ENCODE measurements at regions not wholly inside any gene's neighbourhood (a gene's known extent, or its start where the extent isn't known, plus 50 kb on each side); places are given as distances from the start of the nearest gene placed in this dataset.
A peak's percentile ranks its signal among the peaks of the same experiment; 100 is the strongest.

DNA sequence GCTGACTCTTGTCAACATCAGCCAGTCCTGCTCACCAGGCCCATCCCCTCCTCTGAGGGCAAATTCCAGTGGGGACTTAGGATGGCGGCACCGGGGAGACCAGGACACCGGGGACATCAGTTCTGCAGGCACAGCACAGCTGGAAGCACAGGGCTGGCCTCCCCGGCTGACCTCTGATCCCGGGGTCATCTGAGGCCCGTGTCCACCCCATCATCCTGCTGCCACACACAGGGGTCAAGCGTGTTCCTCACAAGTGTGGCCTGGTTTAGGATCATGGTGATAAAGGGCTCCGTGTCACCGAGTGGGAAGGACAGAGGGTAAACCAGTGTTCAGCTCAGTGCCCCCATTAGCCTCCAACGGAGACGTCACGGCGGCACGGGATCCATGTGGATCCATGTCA, 58.1 kb upstream of the CTDP1 start:
- TF ChIP-seq, protein P1, sequence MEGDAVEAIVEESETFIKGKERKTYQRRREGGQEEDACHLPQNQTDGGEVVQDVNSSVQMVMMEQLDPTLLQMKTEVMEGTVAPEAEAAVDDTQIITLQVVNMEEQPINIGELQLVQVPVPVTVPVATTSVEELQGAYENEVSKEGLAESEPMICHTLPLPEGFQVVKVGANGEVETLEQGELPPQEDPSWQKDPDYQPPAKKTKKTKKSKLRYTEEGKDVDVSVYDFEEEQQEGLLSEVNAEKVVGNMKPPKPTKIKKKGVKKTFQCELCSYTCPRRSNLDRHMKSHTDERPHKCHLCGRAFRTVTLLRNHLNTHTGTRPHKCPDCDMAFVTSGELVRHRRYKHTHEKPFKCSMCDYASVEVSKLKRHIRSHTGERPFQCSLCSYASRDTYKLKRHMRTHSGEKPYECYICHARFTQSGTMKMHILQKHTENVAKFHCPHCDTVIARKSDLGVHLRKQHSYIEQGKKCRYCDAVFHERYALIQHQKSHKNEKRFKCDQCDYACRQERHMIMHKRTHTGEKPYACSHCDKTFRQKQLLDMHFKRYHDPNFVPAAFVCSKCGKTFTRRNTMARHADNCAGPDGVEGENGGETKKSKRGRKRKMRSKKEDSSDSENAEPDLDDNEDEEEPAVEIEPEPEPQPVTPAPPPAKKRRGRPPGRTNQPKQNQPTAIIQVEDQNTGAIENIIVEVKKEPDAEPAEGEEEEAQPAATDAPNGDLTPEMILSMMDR (IDR thresholded peaks at IDR 0.05; ENCODE audit: borderline replicate concordance, extremely low read depth, insufficient read depth), result no peak
- peak in 1 of 5 donors; percentile 49 for DNase-seq
- H3K36me3 ChIP-seq (ENCODE audit: control insufficient read depth in 2 of 3, insufficient read depth in 3 of 3, low read length in 3 of 3), result no peaks in the 10 kb centered on the region
- no peak for FAIRE-seq
- no peak overlapping the region for H3K27ac ChIP-seq (ENCODE audit: low read depth in 2 of 2, low read length in 2 of 2)
- no peaks in the 10 kb centered on the region for H3K27me3 ChIP-seq (ENCODE audit: control insufficient read depth, insufficient read depth, low read length)
- no peaks in the 10 kb centered on the region for H3K4me1 ChIP-seq (ENCODE audit: control insufficient read depth in 2 of 3, insufficient read depth in 2 of 3, low read depth in 1 of 3, low read length in 3 of 3)
- no peak overlapping the region for H3K4me3 ChIP-seq (ENCODE audit: low read length in 3 of 3)
- intact Hi-C loops (cut with DNase I), result no loop called here
- no peak overlapping the region for H3K9ac ChIP-seq (ENCODE audit: low read length in 3 of 3)
- H3K9me3 ChIP-seq (ENCODE audit: control insufficient read depth in 2 of 3, insufficient read depth in 1 of 3, low read length in 3 of 3), result peaks cover 0 to 1% (median 0%) of the 10 kb centered on the region in 3 donors

DNA sequence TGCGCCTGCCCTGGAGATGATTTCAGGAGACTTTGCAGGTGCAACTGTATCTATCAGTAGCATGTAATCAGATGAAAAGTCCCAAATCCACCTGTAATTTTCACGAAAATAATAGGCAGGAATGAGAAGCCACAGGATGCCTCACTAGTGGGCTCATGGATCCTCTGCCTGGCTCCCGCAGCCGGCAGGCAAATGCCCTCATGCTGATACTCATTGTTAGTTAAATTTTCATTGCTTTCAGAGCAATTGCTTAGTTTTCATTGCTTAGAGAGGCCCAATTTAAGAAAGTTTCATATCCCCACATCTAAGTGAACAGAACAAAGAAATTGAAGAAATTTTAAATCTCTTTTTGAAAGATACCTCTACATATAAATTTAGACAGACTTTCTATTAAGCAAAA, 57.6 kb upstream of the CTDP1 start:
- Histone ChIP-seq H3K9ac (ENCODE audit: low read length in 3 of 3) (no peak overlapping the region), H3K9me3 (ENCODE audit: control insufficient read depth in 2 of 3, insufficient read depth in 1 of 3, low read length in 3 of 3) (peaks cover 0 to 1% (median 0%) of the 10 kb centered on the region in 3 donors), H3K36me3 (ENCODE audit: control insufficient read depth in 2 of 3, insufficient read depth in 3 of 3, low read length in 3 of 3) (no peaks in the 10 kb centered on the region), H3K27ac (ENCODE audit: low read depth in 2 of 2, low read length in 2 of 2) (no peak overlapping the region), H3K4me3 (ENCODE audit: low read length in 3 of 3) (no peak overlapping the region), H3K4me1 (ENCODE audit: control insufficient read depth in 2 of 3, insufficient read depth in 2 of 3, low read depth in 1 of 3, low read length in 3 of 3) (no peaks in the 10 kb centered on the region), H3K27me3 (ENCODE audit: control insufficient read depth, insufficient read depth, low read length) (no peaks in the 10 kb centered on the region)
- FAIRE-seq (no peak), DNase-seq (peak in 1 of 5 donors; percentile 8)
- intact Hi-C loops (cut with DNase I), result no loop called here
- TF ChIP-seq, protein P1 (IDR thresholded peaks at IDR 0.05; ENCODE audit: borderline replicate concordance, extremely low read depth, insufficient read depth), result no peak

DNA sequence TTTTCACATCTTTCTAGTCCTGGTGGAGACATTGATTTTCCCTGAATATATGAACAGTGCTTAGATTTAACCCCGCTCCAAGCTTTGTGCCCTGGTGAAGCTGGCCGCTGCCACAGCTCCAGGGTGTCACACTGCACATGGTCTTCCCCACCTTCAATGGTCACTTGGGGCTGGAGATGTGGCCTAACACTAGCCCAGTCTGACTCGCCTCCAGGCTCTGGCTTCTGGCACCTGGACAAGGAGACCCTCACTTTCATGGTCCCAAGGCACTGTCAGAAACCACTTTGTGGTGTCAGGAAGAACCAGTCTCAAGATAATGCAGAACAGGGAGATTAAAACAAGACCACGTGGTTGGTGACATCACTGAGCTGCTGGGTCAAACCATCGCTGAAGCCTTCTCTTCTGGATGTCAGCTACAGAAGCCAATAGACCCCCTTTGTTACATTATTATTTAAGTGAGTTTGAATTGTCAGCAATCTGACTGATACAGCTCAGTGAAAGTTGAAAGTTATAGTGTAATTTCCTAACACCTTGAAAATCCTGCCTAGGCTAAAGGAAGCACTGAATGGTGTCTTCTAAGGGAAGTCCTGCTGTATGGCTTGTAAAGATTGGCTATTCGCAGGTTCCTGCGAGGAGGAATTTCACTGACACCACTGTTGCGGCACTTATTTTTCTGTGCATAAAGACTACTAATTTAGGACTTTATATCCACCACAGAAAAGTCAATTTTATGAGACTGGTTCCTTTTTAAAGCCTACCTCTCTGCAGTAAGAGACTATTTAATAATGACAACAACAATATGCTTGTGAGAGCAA, 55.0 kb upstream of the CTDP1 start:
- H3K9ac ChIP-seq (ENCODE audit: low read length in 3 of 3), result no peak overlapping the region
- no peaks in the 10 kb centered on the region for H3K4me1 ChIP-seq (ENCODE audit: control insufficient read depth in 2 of 3, insufficient read depth in 2 of 3, low read depth in 1 of 3, low read length in 3 of 3)
- H3K36me3 ChIP-seq (ENCODE audit: control insufficient read depth in 2 of 3, insufficient read depth in 3 of 3, low read length in 3 of 3), result no peaks in the 10 kb centered on the region
- no peak overlapping the region for H3K4me3 ChIP-seq (ENCODE audit: low read length in 3 of 3)
- intact Hi-C loops (cut with DNase I), result no loop called here
- FAIRE-seq, result no peak
- H3K27me3 ChIP-seq (ENCODE audit: control insufficient read depth, insufficient read depth, low read length), result no peaks in the 10 kb centered on the region
- peaks cover 0 to 1% (median 0%) of the 10 kb centered on the region in 3 donors for H3K9me3 ChIP-seq (ENCODE audit: control insufficient read depth in 2 of 3, insufficient read depth in 1 of 3, low read length in 3 of 3)
- DNase-seq, result peak in 1 of 5 donors; percentile 44
- H3K27ac ChIP-seq (ENCODE audit: low read depth in 2 of 2, low read length in 2 of 2), result no peak overlapping the region
- TF ChIP-seq, protein P1 (IDR thresholded peaks at IDR 0.05; ENCODE audit: borderline replicate concordance, extremely low read depth, insufficient read depth), result no peak
